Nephron (organoid): ENCODE measurements at regions not wholly inside any gene's neighbourhood (a gene's known extent, or its start where the extent isn't known, plus 50 kb on each side); places are given as distances from the start of the nearest gene placed in this dataset.

Experiments used
- H3K27ac Mint-ChIP-seq, 3 experiments: 2 replicates each; pipeline ENCODE4 v1.8.0; 2020; ENCODE audit warnings: mixed read lengths in 3 of 3, mild to moderate bottlenecking in 2 of 3, moderate library complexity in 1 of 3
- H3K27me3 Mint-ChIP-seq: 2 replicates; pipeline ENCODE4 v1.8.0; 2021; ENCODE audit warnings: low read depth, mild to moderate bottlenecking, moderate library complexity, mixed read lengths
- H3K36me3 Mint-ChIP-seq: 2 replicates; pipeline ENCODE4 v1.8.0; 2020; ENCODE audit warnings: low read depth, mixed read lengths
- H3K4me1 Mint-ChIP-seq: 2 replicates; pipeline ENCODE4 v1.8.0; 2020; ENCODE audit warnings: mixed read lengths
- H3K4me3 Mint-ChIP-seq, 3 experiments: 2 replicates each; pipeline ENCODE4 v1.8.0; 2020; ENCODE audit warnings: mild to moderate bottlenecking in 3 of 3, mixed read lengths in 3 of 3, moderate library complexity in 2 of 3
- H3K9me3 Mint-ChIP-seq: 2 replicates; pipeline ENCODE4 v1.8.0; 2020; ENCODE audit warnings: mixed read lengths
- TF ChIP-seq, protein P1 (sequence below), 3 experiments: fragments of 200-600 bp; sonication (generic); IDR thresholded peaks; one replicate each; pipeline ENCODE4 v1.5.0; 2021; ENCODE audit warnings: antibody characterized with exemption in 3 of 3; ENCODE audit not compliant: unreplicated experiment in 3 of 3

DNA sequence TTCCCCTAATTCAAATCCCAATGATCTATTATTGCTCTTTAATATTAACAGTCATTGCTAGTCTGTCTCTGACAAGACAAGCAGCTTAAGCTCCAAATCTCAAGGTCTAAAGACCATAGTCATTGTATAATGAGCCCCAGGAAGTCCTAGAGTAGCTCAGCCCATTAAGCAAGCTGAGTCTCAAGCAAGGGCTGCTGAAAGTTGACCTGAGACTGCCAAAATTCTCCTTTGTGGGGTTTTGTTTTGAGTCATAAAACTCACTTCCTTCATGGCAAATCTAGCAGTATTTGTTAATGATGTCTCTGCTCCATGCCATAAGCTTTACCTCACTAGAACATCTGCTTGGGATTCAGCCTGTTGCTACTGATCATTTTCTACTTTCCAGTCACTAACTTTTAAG, 313.2 kb downstream of the ANTXR2 start:
- H3K27ac Mint-ChIP-seq = no peak overlapping the region
- H3K4me3 Mint-ChIP-seq = no peak overlapping the region
- no peaks in the 10 kb centered on the region for H3K36me3 Mint-ChIP-seq
- H3K4me1 Mint-ChIP-seq = peaks cover 15% of the 10 kb centered on the region
- H3K9me3 Mint-ChIP-seq = peaks cover 2% of the 10 kb centered on the region
- TF ChIP-seq, protein P1, sequence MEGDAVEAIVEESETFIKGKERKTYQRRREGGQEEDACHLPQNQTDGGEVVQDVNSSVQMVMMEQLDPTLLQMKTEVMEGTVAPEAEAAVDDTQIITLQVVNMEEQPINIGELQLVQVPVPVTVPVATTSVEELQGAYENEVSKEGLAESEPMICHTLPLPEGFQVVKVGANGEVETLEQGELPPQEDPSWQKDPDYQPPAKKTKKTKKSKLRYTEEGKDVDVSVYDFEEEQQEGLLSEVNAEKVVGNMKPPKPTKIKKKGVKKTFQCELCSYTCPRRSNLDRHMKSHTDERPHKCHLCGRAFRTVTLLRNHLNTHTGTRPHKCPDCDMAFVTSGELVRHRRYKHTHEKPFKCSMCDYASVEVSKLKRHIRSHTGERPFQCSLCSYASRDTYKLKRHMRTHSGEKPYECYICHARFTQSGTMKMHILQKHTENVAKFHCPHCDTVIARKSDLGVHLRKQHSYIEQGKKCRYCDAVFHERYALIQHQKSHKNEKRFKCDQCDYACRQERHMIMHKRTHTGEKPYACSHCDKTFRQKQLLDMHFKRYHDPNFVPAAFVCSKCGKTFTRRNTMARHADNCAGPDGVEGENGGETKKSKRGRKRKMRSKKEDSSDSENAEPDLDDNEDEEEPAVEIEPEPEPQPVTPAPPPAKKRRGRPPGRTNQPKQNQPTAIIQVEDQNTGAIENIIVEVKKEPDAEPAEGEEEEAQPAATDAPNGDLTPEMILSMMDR (IDR thresholded peaks at IDR 0.05; ENCODE audit: unreplicated experiment in 3 of 3) = no peak
- no peaks in the 10 kb centered on the region for H3K27me3 Mint-ChIP-seq

DNA sequence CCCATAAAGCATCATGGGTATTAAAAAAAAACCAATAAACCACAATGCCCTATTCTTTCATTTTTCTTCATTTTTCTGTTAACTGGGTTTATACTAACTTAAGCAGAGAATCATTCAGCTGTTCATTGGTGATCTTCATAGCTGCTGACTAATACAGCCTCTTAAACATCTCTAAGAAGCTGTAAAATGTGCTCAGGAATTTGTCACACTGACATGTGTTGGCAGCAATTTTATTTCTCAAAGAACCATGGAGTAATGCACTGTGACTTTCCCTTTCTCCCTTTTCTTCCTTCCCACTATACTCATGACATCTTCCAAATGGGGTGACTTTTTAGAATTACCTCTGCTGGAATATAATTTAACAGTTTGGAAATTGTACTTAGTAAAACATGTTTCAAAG, 315.4 kb downstream of the ANTXR2 start:
- Mint-ChIP-seq H3K27me3 (no peaks in the 10 kb centered on the region), H3K9me3 (peaks cover 2% of the 10 kb centered on the region), H3K4me3 (no peak overlapping the region), H3K36me3 (no peaks in the 10 kb centered on the region), H3K4me1 (peaks cover 15% of the 10 kb centered on the region), H3K27ac (no peak overlapping the region)
- TF ChIP-seq, protein P1 (IDR thresholded peaks at IDR 0.05; ENCODE audit: unreplicated experiment in 3 of 3) = no peak

DNA sequence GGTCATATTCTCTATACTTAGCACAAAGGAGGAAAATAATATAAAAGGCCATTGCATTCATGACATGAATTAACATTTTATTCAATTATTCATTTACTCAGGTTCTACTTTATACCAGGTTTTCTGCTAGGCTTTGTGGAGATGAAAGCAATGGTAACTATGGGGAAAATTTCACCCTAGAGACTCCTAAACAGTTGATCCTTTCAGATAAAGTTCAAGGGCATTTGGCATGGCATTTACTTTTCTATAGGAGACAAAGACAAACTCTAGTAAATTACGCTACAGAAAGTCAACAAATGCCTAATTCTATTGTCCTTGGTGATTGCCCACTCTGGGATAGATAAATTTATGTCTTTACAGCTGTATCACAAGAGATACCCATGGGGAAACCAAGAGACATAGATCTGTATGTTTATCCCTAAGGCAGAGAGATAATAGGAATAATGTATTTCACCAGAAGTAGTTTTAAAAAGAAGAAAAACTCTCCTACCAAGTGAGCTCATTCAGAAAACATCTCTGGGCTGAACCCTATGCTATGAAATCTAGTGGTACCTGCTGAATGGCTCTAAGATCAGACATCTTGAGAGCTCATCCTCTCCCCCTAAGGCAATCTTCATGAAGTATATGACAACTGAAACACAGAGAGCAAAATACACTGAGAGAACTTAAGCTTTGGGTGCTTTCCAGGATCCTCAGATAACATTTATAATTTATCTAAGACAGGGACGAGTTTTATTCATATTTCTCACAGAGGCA, 316.7 kb downstream of the ANTXR2 start:
- Mint-ChIP-seq H3K27me3 (no peaks in the 10 kb centered on the region), H3K9me3 (no peaks in the 10 kb centered on the region), H3K4me1 (peaks cover 15% of the 10 kb centered on the region), H3K36me3 (no peaks in the 10 kb centered on the region), H3K4me3 (no peak overlapping the region), H3K27ac (no peak overlapping the region)
- TF ChIP-seq, protein P1 (IDR thresholded peaks at IDR 0.05; ENCODE audit: unreplicated experiment in 3 of 3) = no peak

DNA sequence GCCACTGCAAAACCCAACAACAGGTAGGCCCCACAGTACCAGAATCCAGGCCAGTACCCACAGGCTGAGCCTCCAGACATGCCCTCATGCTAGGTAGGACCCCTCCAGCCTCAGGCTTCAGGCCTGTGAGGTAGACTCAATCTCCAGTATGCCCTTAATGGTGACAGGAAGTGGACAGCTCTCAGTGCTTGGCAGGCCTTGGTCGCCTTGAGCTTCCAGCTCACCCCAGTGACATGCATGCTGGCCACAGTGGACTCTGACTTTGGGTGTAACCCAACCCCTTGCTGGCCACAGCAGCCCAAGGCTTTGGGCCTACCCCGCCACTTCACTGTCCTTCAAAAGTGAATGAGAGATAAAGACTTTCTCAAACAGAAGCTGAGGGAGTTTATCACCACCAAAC, 324.2 kb downstream of the ANTXR2 start:
- Mint-ChIP-seq H3K9me3 (peaks cover 2% of the 10 kb centered on the region), H3K27ac (no peak overlapping the region), H3K4me1 (no peaks in the 10 kb centered on the region), H3K36me3 (no peaks in the 10 kb centered on the region), H3K4me3 (no peak overlapping the region), H3K27me3 (no peaks in the 10 kb centered on the region)
- TF ChIP-seq, protein P1 (IDR thresholded peaks at IDR 0.05; ENCODE audit: unreplicated experiment in 3 of 3) = no peak

DNA sequence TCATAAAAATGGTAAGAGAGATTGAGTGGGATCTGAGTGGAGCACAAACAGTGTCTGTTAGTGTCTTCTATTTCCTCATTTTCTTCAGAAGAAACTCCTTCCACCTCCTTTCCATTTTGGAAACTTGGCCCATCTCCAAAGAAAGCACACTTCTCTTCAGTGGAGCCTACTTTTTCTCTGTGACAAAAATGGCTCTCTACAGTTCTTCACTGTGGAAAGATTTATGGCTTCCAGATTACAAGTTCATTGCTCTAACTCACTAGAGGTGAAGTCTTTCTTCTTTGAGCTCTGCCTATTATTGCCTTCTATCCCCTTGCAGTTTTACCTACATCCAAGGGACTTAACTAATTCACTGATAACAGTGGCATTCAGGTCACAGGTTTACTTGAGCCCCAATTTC, 325.8 kb downstream of the ANTXR2 start:
- H3K27ac Mint-ChIP-seq = no peak overlapping the region
- H3K27me3 Mint-ChIP-seq = no peaks in the 10 kb centered on the region
- no peaks in the 10 kb centered on the region for H3K36me3 Mint-ChIP-seq
- H3K4me1 Mint-ChIP-seq = no peaks in the 10 kb centered on the region
- peaks cover 2% of the 10 kb centered on the region for H3K9me3 Mint-ChIP-seq
- TF ChIP-seq, protein P1 (IDR thresholded peaks at IDR 0.05; ENCODE audit: unreplicated experiment in 3 of 3) = no peak
- H3K4me3 Mint-ChIP-seq = no peak overlapping the region

DNA sequence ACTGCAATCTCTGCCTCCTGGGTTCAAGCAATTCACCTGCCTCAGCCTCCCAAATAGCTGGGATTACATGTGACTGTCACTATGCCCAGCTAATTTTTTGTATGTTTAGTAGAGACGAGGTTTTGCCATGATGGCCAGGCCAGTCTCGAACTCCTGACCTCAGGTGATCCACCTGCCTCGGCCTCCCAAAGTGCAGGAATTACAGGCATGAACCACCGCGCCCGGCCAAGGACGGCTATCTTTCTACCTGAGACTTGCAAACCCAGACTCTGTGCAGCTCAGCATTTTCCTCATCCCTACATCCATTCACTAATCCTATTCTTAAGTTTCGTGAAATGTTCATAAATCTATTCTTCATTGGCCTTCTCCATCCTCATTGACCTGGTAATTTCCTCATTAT, 330.0 kb downstream of the ANTXR2 start:
- H3K4me3 Mint-ChIP-seq = no peak overlapping the region
- no peaks in the 10 kb centered on the region for H3K36me3 Mint-ChIP-seq
- peaks cover 2% of the 10 kb centered on the region for H3K9me3 Mint-ChIP-seq
- no peaks in the 10 kb centered on the region for H3K27me3 Mint-ChIP-seq
- TF ChIP-seq, protein P1 (IDR thresholded peaks at IDR 0.05; ENCODE audit: unreplicated experiment in 3 of 3) = no peak
- H3K27ac Mint-ChIP-seq = no peak overlapping the region
- H3K4me1 Mint-ChIP-seq = no peaks in the 10 kb centered on the region
